Right lobe of liver (tissue), 4 donors: ENCODE measurements at regions not wholly inside any gene's neighbourhood (a gene's known extent, or its start where the extent isn't known, plus 50 kb on each side); places are given as distances from the start of the nearest gene placed in this dataset.

Experiments
- POLR2A ChIP-seq: fragments of 450-650 bp; IDR thresholded peaks from one replicate; pipeline ENCODE4 v1.6.1; 2017; ENCODE audit warnings: antibody characterized with exemption, mild to moderate bottlenecking
- TF ChIP-seq, protein P1 (sequence below), 4 donors: fragments of 200-600 bp in 3 of 4; fragments of 450-650 bp in 1 of 4; IDR thresholded peaks; one replicate each; pipeline versions ENCODE4 v1.5.1 to v1.8.0; 2016 to 2022; ENCODE audit warnings: antibody characterized with exemption in 4 of 4, mild to moderate bottlenecking in 2 of 4
- donor health status: DM: no; HTN: no; CAD: no.
- donor health status: DM: no; HTN: no; CAD: no.
- donor health status: DM: no; HTN: yes; CAD: no.

DNA sequence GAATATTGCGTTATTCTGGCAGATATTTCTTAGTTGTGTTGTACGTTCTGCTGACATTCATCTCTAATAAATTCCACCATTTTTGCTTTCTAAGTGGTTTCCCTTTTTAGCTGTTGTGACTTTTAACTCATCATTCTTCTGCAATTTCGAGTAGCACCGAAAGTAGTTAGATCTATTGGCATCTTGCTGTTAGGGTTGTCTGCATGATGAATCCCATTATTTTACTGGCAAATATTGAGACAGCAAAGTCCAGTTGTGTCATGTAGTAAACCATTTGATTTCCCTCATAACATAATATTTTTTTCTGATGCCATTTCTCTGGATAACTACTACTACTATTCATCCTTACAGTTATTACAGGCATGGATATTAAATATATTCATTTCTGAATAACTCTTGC is 143.9 kb downstream of the SLITRK1 start:
- TF ChIP-seq, protein P1, sequence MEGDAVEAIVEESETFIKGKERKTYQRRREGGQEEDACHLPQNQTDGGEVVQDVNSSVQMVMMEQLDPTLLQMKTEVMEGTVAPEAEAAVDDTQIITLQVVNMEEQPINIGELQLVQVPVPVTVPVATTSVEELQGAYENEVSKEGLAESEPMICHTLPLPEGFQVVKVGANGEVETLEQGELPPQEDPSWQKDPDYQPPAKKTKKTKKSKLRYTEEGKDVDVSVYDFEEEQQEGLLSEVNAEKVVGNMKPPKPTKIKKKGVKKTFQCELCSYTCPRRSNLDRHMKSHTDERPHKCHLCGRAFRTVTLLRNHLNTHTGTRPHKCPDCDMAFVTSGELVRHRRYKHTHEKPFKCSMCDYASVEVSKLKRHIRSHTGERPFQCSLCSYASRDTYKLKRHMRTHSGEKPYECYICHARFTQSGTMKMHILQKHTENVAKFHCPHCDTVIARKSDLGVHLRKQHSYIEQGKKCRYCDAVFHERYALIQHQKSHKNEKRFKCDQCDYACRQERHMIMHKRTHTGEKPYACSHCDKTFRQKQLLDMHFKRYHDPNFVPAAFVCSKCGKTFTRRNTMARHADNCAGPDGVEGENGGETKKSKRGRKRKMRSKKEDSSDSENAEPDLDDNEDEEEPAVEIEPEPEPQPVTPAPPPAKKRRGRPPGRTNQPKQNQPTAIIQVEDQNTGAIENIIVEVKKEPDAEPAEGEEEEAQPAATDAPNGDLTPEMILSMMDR (IDR thresholded peaks at IDR 0.05): no peak
- TF ChIP-seq POLR2A: no peak
